GM21515 (cell line): ENCODE measurements at regions not wholly inside any gene's neighbourhood (a gene's known extent, or its start where the extent isn't known, plus 50 kb on each side); places are given as distances from the start of the nearest gene placed in this dataset.

Source experiments
- ATAC-seq: cut with Tn5 transposase; IDR thresholded peaks from one replicate; pipeline ENCODE4 v1.9.1; 2021; ENCODE audit not compliant: unreplicated experiment

DNA sequence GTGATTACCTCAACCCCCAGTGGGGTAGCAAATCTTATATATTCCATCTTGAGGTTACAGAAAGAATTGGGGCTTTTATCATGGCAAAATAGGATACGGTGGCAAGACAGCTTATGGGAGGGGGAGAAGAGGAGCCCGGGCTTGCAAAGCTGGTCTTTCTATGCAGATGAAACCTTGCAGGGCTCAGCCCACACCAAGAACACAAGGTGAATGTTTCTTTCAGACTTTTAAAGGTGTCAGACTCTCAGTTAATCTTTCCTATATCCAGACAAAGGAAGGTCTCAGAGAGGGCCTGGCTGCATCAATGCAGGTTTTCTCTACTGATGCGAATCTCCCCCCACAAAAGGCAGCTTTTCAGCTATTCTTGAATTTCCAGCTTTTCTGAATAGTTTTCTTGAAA, 59.9 kb upstream of the WDR17 start:
- no peak for ATAC-seq

GRCh38 chr4:176009254-176009653, 56.4 kb upstream of the WDR17 start:
- no peak for ATAC-seq

DNA sequence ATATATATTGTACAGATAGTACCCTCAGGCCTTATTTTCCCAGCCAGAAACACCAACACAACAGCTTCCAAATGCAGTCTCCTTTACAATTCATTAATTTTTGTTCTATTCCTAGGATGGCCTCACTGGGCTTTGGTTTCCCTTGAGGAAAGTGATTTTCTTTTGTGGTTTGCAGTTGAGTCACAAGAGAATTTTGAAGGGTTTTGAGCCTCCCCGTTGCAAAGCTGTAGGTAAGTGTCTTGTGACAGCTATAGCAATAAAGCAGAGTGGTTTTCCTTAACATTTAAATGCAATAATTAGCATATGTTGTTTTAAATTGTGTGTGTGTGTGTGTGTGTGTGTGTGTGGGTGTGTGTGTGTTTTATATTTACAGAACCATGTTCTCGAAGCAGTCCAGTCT, 54.1 kb upstream of the WDR17 start:
- no peak for ATAC-seq

- peak; percentile 94 for ATAC-seq
Measured at GRCh38 chr4:176013476-176014247, 52.0 kb upstream of the WDR17 start.

- no peak for ATAC-seq
Measured at GRCh38 chr4:176014583-176015108, 51.0 kb upstream of the WDR17 start.
